ENCODE measurements at regions not wholly inside any gene's neighbourhood (a gene's known extent, or its start where the extent isn't known, plus 50 kb on each side); places are given as distances from the start of the nearest gene placed in this dataset.

GRCh38 chr4:188428935-188429334 lies 289.7 kb downstream of the TRIML1 start:
- no peak overlapping the region for H3K4me3 ChIP-seq (replicated peaks in 1 of 4; ENCODE audit: control extremely low read depth in 1 of 4, insufficient read depth in 1 of 4, low read depth in 3 of 4, low read length in 4 of 4)
- H4K20me1 ChIP-seq (ENCODE audit: control insufficient read depth, extremely low read depth, insufficient read depth, low read length), result no peaks in the 10 kb centered on the region
- no peaks in the 10 kb centered on the region for H3K4me1 ChIP-seq (ENCODE audit: control insufficient read depth, extremely low read depth, insufficient read depth, low read length)
- H3K9ac ChIP-seq (ENCODE audit: insufficient read depth, low read length), result no peak overlapping the region
- no peaks in the 10 kb centered on the region for H3K9me3 ChIP-seq (ENCODE audit: control insufficient read depth, insufficient read depth, low read depth, low read length)
- H3K4me2 ChIP-seq (ENCODE audit: extremely low read depth, insufficient read depth, low read length), result no peak overlapping the region
- TF ChIP-seq CTCF (conservative IDR thresholded peaks at IDR 0.05 in 1 of 2, IDR thresholded peaks at IDR 0.05 in 1 of 2; ENCODE audit: low read depth in 1 of 2, low read length in 2 of 2), result no peak
- TF ChIP-seq EZH2 (IDR thresholded peaks at IDR 0.05; ENCODE audit: low read length, missing control alignments), result no peak
- no peak overlapping the region for H2AFZ ChIP-seq (ENCODE audit: low read length)
- no peak for DNase-seq (ENCODE audit: low read depth in 2 of 2)
- H3K79me2 ChIP-seq (ENCODE audit: control insufficient read depth, insufficient read depth, low read length), result no peaks in the 10 kb centered on the region
- H3K36me3 ChIP-seq (ENCODE audit: control insufficient read depth, insufficient read depth, low read length), result no peaks in the 10 kb centered on the region
- no peaks in the 10 kb centered on the region for H3K27me3 ChIP-seq (ENCODE audit: control insufficient read depth, insufficient read depth, low read length)
- H3K27ac ChIP-seq (ENCODE audit: insufficient read depth, low read length), result no peak overlapping the region

DNA sequence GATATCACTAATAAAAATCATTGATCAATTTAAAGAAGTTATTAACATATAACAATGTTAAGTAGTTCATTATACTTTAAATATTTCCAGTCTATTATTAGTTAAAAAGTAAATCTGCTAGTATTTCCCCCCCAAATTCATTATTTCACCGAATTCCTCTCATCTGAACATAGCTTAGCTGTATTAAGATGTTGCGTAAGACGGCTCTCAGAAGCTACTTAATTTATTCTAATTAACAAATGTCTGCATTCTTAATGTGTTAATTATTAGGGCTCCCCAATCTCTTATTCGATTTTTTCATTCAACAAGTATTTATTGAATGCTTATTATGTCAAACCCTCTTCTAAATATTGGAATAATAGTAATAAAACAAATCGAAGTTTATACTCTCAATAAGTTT lies 290.7 kb downstream of the TRIML1 start:
- no peak for TF ChIP-seq CTCF (conservative IDR thresholded peaks at IDR 0.05 in 1 of 2, IDR thresholded peaks at IDR 0.05 in 1 of 2; ENCODE audit: low read depth in 1 of 2, low read length in 2 of 2)
- no peak for TF ChIP-seq EZH2 (IDR thresholded peaks at IDR 0.05; ENCODE audit: low read length, missing control alignments)
- H3K27me3 ChIP-seq (ENCODE audit: control insufficient read depth, insufficient read depth, low read length), result no peaks in the 10 kb centered on the region
- no peak overlapping the region for H3K9ac ChIP-seq (ENCODE audit: insufficient read depth, low read length)
- H4K20me1 ChIP-seq (ENCODE audit: control insufficient read depth, extremely low read depth, insufficient read depth, low read length), result no peaks in the 10 kb centered on the region
- H3K36me3 ChIP-seq (ENCODE audit: control insufficient read depth, insufficient read depth, low read length), result no peaks in the 10 kb centered on the region
- H3K79me2 ChIP-seq (ENCODE audit: control insufficient read depth, insufficient read depth, low read length), result no peaks in the 10 kb centered on the region
- H3K4me1 ChIP-seq (ENCODE audit: control insufficient read depth, extremely low read depth, insufficient read depth, low read length), result no peaks in the 10 kb centered on the region
- no peak overlapping the region for H2AFZ ChIP-seq (ENCODE audit: low read length)
- no peaks in the 10 kb centered on the region for H3K9me3 ChIP-seq (ENCODE audit: control insufficient read depth, insufficient read depth, low read depth, low read length)
- DNase-seq (ENCODE audit: low read depth in 2 of 2), result no peak
- H3K4me3 ChIP-seq (replicated peaks in 1 of 4; ENCODE audit: control extremely low read depth in 1 of 4, insufficient read depth in 1 of 4, low read depth in 3 of 4, low read length in 4 of 4), result no peak overlapping the region
- H3K4me2 ChIP-seq (ENCODE audit: extremely low read depth, insufficient read depth, low read length), result no peak overlapping the region
- no peak overlapping the region for H3K27ac ChIP-seq (ENCODE audit: insufficient read depth, low read length)

DNA sequence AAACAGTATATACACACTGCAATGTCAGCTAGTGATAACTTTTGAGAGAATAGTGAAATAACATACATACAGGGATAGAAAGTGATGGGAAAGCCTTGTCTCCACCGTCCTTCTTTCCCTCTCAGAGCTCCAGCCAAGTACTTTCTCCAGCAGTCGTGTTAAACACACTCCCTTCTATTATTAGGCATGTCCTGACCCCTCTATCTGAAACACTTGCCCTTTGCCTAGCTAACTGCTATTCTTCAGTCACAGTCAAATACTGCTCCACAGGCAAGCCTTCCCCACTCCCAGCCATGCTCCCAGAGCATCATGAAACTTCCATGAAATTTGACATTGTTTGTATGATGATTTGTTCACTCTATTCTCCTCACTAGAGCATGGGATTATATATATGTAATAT lies 291.1 kb downstream of the TRIML1 start:
- Histone ChIP-seq H3K4me2 (ENCODE audit: extremely low read depth, insufficient read depth, low read length) (no peak overlapping the region), H4K20me1 (ENCODE audit: control insufficient read depth, extremely low read depth, insufficient read depth, low read length) (no peaks in the 10 kb centered on the region), H3K4me3 (replicated peaks in 1 of 4; ENCODE audit: control extremely low read depth in 1 of 4, insufficient read depth in 1 of 4, low read depth in 3 of 4, low read length in 4 of 4) (no peak overlapping the region), H2AFZ (ENCODE audit: low read length) (no peak overlapping the region), H3K27ac (ENCODE audit: insufficient read depth, low read length) (no peak overlapping the region), H3K9me3 (ENCODE audit: control insufficient read depth, insufficient read depth, low read depth, low read length) (no peaks in the 10 kb centered on the region), H3K9ac (ENCODE audit: insufficient read depth, low read length) (no peak overlapping the region), H3K36me3 (ENCODE audit: control insufficient read depth, insufficient read depth, low read length) (no peaks in the 10 kb centered on the region), H3K27me3 (ENCODE audit: control insufficient read depth, insufficient read depth, low read length) (no peaks in the 10 kb centered on the region), H3K79me2 (ENCODE audit: control insufficient read depth, insufficient read depth, low read length) (no peaks in the 10 kb centered on the region), H3K4me1 (ENCODE audit: control insufficient read depth, extremely low read depth, insufficient read depth, low read length) (no peaks in the 10 kb centered on the region)
- no peak for TF ChIP-seq EZH2 (IDR thresholded peaks at IDR 0.05; ENCODE audit: low read length, missing control alignments)
- TF ChIP-seq CTCF (conservative IDR thresholded peaks at IDR 0.05 in 1 of 2, IDR thresholded peaks at IDR 0.05 in 1 of 2; ENCODE audit: low read depth in 1 of 2, low read length in 2 of 2), result no peak
- DNase-seq (ENCODE audit: low read depth in 2 of 2), result no peak

All from fibroblast of lung (primary cell).